HepG2 (cell line): ENCODE measurements at regions not wholly inside any gene's neighbourhood (a gene's known extent, or its start where the extent isn't known, plus 50 kb on each side); places are given as distances from the start of the nearest gene placed in this dataset.

Source experiments
- FOSL2 ChIP-seq: sonication (generic); formaldehyde crosslinking; IDR thresholded peaks from 2 replicates; pipeline ENCODE4 v1.4.0; 2020; ENCODE audit warnings: missing genetic modification reagents
- GATA4 ChIP-seq: sonication (generic); IDR thresholded peaks from 2 replicates; pipeline ENCODE4 v1.6.1; 2016; ENCODE audit warnings: antibody characterized with exemption, low read depth, borderline replicate concordance
- HES4 ChIP-seq: sonication (generic); formaldehyde crosslinking; IDR thresholded peaks from 2 replicates; pipeline ENCODE4 v1.9.0; 2021; ENCODE audit warnings: mild to moderate bottlenecking, missing genetic modification reagents, borderline replicate concordance
- HOXA9 ChIP-seq: sonication (generic); formaldehyde crosslinking; IDR thresholded peaks from 2 replicates; pipeline ENCODE4 v1.8.1; 2022; ENCODE audit warnings: missing genetic modification reagents, mild to moderate bottlenecking, moderate library complexity, borderline replicate concordance
- KDM4B ChIP-seq: sonication (generic); formaldehyde crosslinking; IDR thresholded peaks from 2 replicates; pipeline ENCODE4 v1.4.0; 2020; ENCODE audit warnings: missing genetic modification reagents
- NCOR1 ChIP-seq: fragments of 200-600 bp; sonication (generic); IDR thresholded peaks from 2 replicates; pipeline ENCODE4 v1.7.0; 2017; ENCODE audit warnings: antibody characterized with exemption, low read length, borderline replicate concordance
- NFIC ChIP-seq: IDR thresholded peaks from 2 replicates; pipeline ENCODE4 v1.6.1; 2012; ENCODE audit warnings: mild to moderate bottlenecking, low read length, inconsistent platforms
- NFKB2 ChIP-seq: sonication (generic); formaldehyde crosslinking; IDR thresholded peaks from 2 replicates; pipeline ENCODE4 v1.4.0; 2020; ENCODE audit warnings: missing genetic modification reagents, borderline replicate concordance
- NFRKB ChIP-seq: fragments of 450-650 bp; IDR thresholded peaks from 2 replicates; pipeline ENCODE4 v1.6.1; 2017
- NR2F1 ChIP-seq, 2 experiments: fragments of 450-650 bp in 1 of 2; formaldehyde crosslinking in 1 of 2; IDR thresholded peaks; 2 replicates each; pipeline versions ENCODE4 v1.5.0 to v1.6.1; 2016 to 2020; ENCODE audit warnings: mild to moderate bottlenecking in 1 of 2, missing compliant biosample characterization in 1 of 2, missing genetic modification reagents in 1 of 2, moderate library complexity in 1 of 2
- PHF5A ChIP-seq: IDR thresholded peaks from one replicate; pipeline ENCODE4 v1.6.1; 2018; ENCODE audit warnings: low read depth, missing genetic modification reagents; ENCODE audit not compliant: unreplicated experiment
- RARG ChIP-seq: sonication (generic); formaldehyde crosslinking; IDR thresholded peaks from 2 replicates; pipeline ENCODE4 v1.4.0; 2020; ENCODE audit warnings: low read depth, mild to moderate bottlenecking, missing genetic modification reagents
- TFAP4 ChIP-seq: sonication (generic); IDR thresholded peaks from 2 replicates; pipeline ENCODE4 v1.6.1; 2016; ENCODE audit warnings: low read depth, borderline replicate concordance
- XRCC5 ChIP-seq: fragments of 200-400 bp; formaldehyde crosslinking; optimal IDR thresholded peaks from 2 replicates; pipeline ENCODE3; 2017; ENCODE audit warnings: mild to moderate bottlenecking, low read length
- ZBTB8A ChIP-seq: sonication (generic); formaldehyde crosslinking; IDR thresholded peaks from 2 replicates; pipeline ENCODE4 v1.4.0; 2020; ENCODE audit warnings: mild to moderate bottlenecking, low read depth, missing genetic modification reagents, borderline replicate concordance
- ZFP36L1 ChIP-seq: sonication (generic); formaldehyde crosslinking; IDR thresholded peaks from 2 replicates; pipeline ENCODE4 v1.8.0; 2022; ENCODE audit warnings: mild to moderate bottlenecking, missing genetic modification reagents, moderate library complexity
- ZNF232 ChIP-seq: sonication (generic); formaldehyde crosslinking; IDR thresholded peaks from 2 replicates; pipeline ENCODE4 v1.4.0; 2020; ENCODE audit warnings: missing genetic modification reagents, borderline replicate concordance
- ZNF234 ChIP-seq: sonication (generic); formaldehyde crosslinking; conservative IDR thresholded peaks from 2 replicates; pipeline ENCODE4 v1.5.1; 2020; ENCODE audit warnings: mild to moderate bottlenecking, missing genetic modification reagents
- ZNF264 ChIP-seq: sonication (generic); formaldehyde crosslinking; IDR thresholded peaks from 2 replicates; pipeline ENCODE4 v1.4.0; 2020; ENCODE audit warnings: missing genetic modification reagents
- ZNF354B ChIP-seq: sonication (generic); formaldehyde crosslinking; IDR thresholded peaks from 2 replicates; pipeline ENCODE4 v1.8.0; 2022; ENCODE audit warnings: mild to moderate bottlenecking, missing genetic modification reagents
- ZNF652 ChIP-seq: IDR thresholded peaks from 2 replicates; pipeline ENCODE4 v1.6.1; 2016; ENCODE audit warnings: low read depth, borderline replicate concordance
- ZNF660 ChIP-seq: sonication (generic); formaldehyde crosslinking; IDR thresholded peaks from 2 replicates; pipeline ENCODE4 v1.5.1; 2020; ENCODE audit warnings: mild to moderate bottlenecking, low read depth, missing genetic modification reagents, borderline replicate concordance
- TF ChIP-seq, protein P1 (sequence below): IDR thresholded peaks from 2 replicates; pipeline ENCODE4 v1.6.1; 2016; ENCODE audit warnings: missing biosample characterization, missing genetic modification reagents, low read depth

DNA sequence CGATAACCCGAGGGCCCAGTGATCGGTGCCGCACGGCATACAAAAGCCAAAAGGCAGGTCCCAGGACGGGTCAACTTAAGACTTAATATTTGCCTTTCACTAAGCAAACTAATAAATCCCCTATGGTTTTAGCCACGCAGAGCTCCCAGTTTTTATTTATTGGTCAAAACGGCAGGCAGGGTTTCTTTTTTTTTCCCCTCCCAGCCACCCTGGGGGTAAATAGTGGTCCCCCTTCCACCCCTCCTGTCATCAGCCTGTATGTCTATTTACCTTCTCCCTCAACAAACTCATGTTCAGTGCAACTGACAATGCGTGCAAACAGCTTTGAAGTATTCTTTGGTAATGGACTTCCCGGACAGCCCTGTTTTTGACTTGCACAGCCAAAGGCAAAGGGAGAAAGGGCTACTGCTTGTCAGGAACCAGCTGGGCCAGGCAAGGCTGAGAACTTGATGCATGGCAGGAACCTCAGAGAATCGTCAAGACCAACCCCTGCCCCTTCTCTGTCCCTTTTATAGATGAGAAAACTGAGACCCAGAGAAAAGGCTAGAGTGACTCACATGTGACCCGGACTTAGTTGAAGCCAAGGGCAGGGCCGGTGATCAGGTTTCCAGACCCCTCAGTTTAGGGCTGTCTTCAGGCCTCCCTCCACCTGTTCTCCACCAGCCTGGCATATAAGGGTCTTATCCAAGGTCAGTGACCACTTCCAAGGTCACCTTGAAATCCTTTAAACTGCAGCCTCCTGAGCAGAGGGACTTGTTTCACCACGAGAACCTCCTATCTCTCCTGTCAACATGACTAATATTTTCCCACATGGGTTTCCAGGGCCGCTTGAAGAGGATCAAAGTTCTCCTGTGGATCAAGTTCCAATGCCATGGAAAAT is 279.0 kb downstream of the SOX9 start (continued):
- TF ChIP-seq NR2F1 (CRISPR knock-in tag; IDR thresholded peaks at IDR 0.05) (peak; percentile 69 to 78), NFKB2 (CRISPR knock-in tag) (no peak; the same call in none of the 2 replicates), HES4 (no peak), NFRKB (no peak), KDM4B (CRISPR knock-in tag) (peak; percentile 97), GATA4 (peak; percentile 99), NCOR1 (peak; percentile 94), NFIC (peak; percentile 98), HOXA9 (no peak; the same call in 1 of the 2 replicates), ZBTB8A (CRISPR knock-in tag) (peak; percentile 79; the same call in 1 of the 2 replicates), ZNF232 (CRISPR knock-in tag) (no peak), ZNF652 (CRISPR knock-in tag) (peak; percentile 78; the same call in 1 of the 2 replicates), ZNF354B (CRISPR knock-in tag) (no peak), TFAP4 (peak; percentile 92), RARG (CRISPR knock-in tag) (no peak; the same call in 1 of the 2 replicates), ZNF264 (CRISPR knock-in tag) (peak; percentile 61; the same call in 1 of the 2 replicates), ZFP36L1 (peak; percentile 71; the same call in 1 of the 2 replicates), ZNF234 (no peak), FOSL2 (CRISPR knock-in tag) (peak; percentile 93), ZNF660 (CRISPR knock-in tag) (no peak), PHF5A (CRISPR knock-in tag) (peak; percentile 75), XRCC5 (peak; percentile 54)
- TF ChIP-seq, protein P1, sequence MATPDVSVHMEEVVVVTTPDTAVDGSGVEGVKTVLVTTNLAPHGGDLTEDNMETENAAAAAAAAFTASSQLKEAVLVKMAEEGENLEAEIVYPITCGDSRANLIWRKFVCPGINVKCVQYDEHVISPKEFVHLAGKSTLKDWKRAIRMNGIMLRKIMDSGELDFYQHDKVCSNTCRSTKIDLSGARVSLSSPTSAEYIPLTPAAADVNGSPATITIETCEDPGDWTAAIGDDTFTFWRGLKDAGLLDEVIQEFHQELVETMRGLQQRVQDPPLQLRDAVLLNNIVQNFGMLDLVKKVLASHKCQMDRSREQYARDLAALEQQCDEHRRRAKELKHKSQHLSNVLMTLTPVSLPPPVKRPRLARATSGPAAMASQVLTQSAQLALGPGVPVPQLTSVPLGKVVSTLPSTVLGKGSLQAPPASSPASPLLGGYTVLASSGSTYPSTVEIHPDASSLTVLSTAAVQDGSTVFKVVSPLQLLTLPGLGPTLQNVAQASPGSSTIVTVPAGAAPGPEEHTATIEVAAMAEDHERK (CRISPR knock-in tag) = no peak; the same call in 1 of the 2 replicates
